Astrocyte (in vitro differentiated cells and primary cell): ENCODE measurements at regions not wholly inside any gene's neighbourhood (a gene's known extent, or its start where the extent isn't known, plus 50 kb on each side); places are given as distances from the start of the nearest gene placed in this dataset.

ENCODE experiments used
- DNase-seq: peaks from one replicate; pipeline ENCODE4 v3.0.0-alpha.2; 2010; ENCODE audit warnings: low read depth
- FAIRE-seq: peaks from 2 replicates; lab custom pipeline; 2011; peaks lifted over from hg19 to GRCh38; lab: Jason Lieb, UNC
- H2AFZ ChIP-seq: 2 replicates; pipeline ENCODE4 v1.6.0; 2012; ENCODE audit warnings: low read depth, low read length, inconsistent platforms
- H3K27ac ChIP-seq: 2 replicates; pipeline ENCODE4 v1.5.1; 2011; ENCODE audit warnings: low read depth, low read length, inconsistent platforms
- H3K27me3 ChIP-seq: 2 replicates; pipeline ENCODE4 v1.6.0; 2011; ENCODE audit warnings: low read length, inconsistent platforms; ENCODE audit not compliant: insufficient read depth
- H3K36me3 ChIP-seq: 2 replicates; pipeline ENCODE4 v1.5.1; 2011; ENCODE audit warnings: low read length, inconsistent platforms; ENCODE audit not compliant: insufficient read depth
- H3K4me1 ChIP-seq: 2 replicates; pipeline ENCODE4 v1.5.1; 2011; ENCODE audit warnings: low read length, inconsistent platforms; ENCODE audit not compliant: insufficient read depth
- H3K4me2 ChIP-seq: 2 replicates; pipeline ENCODE4 v1.6.0; 2012; ENCODE audit warnings: low read length, inconsistent platforms
- H3K4me3 ChIP-seq: 2 replicates; pipeline ENCODE4 v1.5.1; 2011; ENCODE audit warnings: low read depth, mild to moderate bottlenecking, low read length, inconsistent platforms; ENCODE audit not compliant: insufficient read depth
- H3K79me2 ChIP-seq: 2 replicates; pipeline ENCODE4 v1.6.0; 2012; ENCODE audit warnings: mild to moderate bottlenecking, low read length, inconsistent platforms; ENCODE audit not compliant: insufficient read depth
- H3K9ac ChIP-seq: 2 replicates; pipeline ENCODE4 v1.6.0; 2012; ENCODE audit warnings: mild to moderate bottlenecking, low read length, inconsistent platforms
- H3K9me3 ChIP-seq: 2 replicates; pipeline ENCODE4 v1.5.1; 2012; ENCODE audit warnings: low read depth, mild to moderate bottlenecking, low read length, inconsistent platforms; ENCODE audit not compliant: insufficient read depth
- H4K20me1 ChIP-seq: 2 replicates; pipeline ENCODE4 v1.6.0; 2012; ENCODE audit warnings: low read length, inconsistent platforms; ENCODE audit not compliant: insufficient read depth
- H3K27ac Mint-ChIP-seq: one replicate; pipeline ENCODE4 v1.8.0; 2021; ENCODE audit warnings: mild to moderate bottlenecking, mixed read lengths; ENCODE audit not compliant: unreplicated experiment
- H3K27me3 Mint-ChIP-seq: one replicate; pipeline ENCODE4 v1.8.0; 2021; ENCODE audit warnings: low read depth, mixed read lengths; ENCODE audit not compliant: unreplicated experiment
- H3K36me3 Mint-ChIP-seq: one replicate; pipeline ENCODE4 v1.8.0; 2021; ENCODE audit warnings: low read depth, mixed read lengths; ENCODE audit not compliant: unreplicated experiment
- H3K4me1 Mint-ChIP-seq: one replicate; pipeline ENCODE4 v1.8.0; 2021; ENCODE audit warnings: low read depth, mixed read lengths; ENCODE audit not compliant: unreplicated experiment
- H3K4me3 Mint-ChIP-seq: one replicate; pipeline ENCODE4 v1.8.0; 2021; ENCODE audit warnings: mild to moderate bottlenecking, moderate library complexity, mixed read lengths; ENCODE audit not compliant: unreplicated experiment
- H3K9me3 Mint-ChIP-seq: one replicate; pipeline ENCODE4 v1.8.0; 2021; ENCODE audit warnings: mild to moderate bottlenecking, mixed read lengths; ENCODE audit not compliant: unreplicated experiment
- EZH2 ChIP-seq: IDR thresholded peaks from 2 replicates; pipeline ENCODE4 v1.6.1; 2012; ENCODE audit warnings: mild to moderate bottlenecking, low read length, inconsistent platforms; ENCODE audit not compliant: insufficient read depth
- TF ChIP-seq, protein P1 (sequence below): IDR thresholded peaks from 2 replicates; pipeline ENCODE4 v1.5.1; 2011; ENCODE audit warnings: low read depth, mild to moderate bottlenecking, inconsistent platforms, low read length, moderate library complexity; ENCODE audit not compliant: insufficient read depth

DNA sequence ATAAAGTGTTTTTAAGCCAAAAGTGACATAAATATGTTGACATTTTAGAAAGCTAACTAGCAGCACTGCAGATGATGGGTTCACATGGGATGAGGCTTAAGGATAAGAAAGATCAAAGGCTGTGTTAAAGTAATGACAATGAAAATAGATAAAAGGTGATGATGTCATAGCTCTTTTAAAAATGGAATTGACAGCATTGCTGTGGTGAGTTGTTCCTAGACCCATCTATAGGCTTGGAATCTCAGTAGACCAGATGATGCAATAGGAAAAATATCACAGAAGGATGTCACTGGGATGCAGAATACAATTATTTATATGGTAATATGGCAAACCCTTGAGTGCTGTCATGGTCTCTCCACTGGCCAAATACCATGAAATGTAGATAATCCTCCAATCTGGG is 286.0 kb downstream of the PLA2G4A start:
- H2AFZ ChIP-seq = no peak overlapping the region
- no peaks in the 10 kb centered on the region for H3K36me3 ChIP-seq
- H3K9me3 ChIP-seq = no peaks in the 10 kb centered on the region
- no peaks in the 10 kb centered on the region for H3K27me3 ChIP-seq
- no peaks in the 10 kb centered on the region for H3K79me2 ChIP-seq
- FAIRE-seq (no peak), DNase-seq (no peak)
- H3K4me3 Mint-ChIP-seq = no peak overlapping the region
- H3K27ac Mint-ChIP-seq = no peak overlapping the region
- no peaks in the 10 kb centered on the region for H3K27me3 Mint-ChIP-seq
- H3K27ac ChIP-seq = no peak overlapping the region
- H3K4me3 ChIP-seq = no peak overlapping the region
- no peak overlapping the region for H3K9ac ChIP-seq
- no peak overlapping the region for H3K4me2 ChIP-seq
- H4K20me1 ChIP-seq = no peaks in the 10 kb centered on the region
- H3K4me1 Mint-ChIP-seq = peaks cover 3% of the 10 kb centered on the region
- TF ChIP-seq, protein P1, sequence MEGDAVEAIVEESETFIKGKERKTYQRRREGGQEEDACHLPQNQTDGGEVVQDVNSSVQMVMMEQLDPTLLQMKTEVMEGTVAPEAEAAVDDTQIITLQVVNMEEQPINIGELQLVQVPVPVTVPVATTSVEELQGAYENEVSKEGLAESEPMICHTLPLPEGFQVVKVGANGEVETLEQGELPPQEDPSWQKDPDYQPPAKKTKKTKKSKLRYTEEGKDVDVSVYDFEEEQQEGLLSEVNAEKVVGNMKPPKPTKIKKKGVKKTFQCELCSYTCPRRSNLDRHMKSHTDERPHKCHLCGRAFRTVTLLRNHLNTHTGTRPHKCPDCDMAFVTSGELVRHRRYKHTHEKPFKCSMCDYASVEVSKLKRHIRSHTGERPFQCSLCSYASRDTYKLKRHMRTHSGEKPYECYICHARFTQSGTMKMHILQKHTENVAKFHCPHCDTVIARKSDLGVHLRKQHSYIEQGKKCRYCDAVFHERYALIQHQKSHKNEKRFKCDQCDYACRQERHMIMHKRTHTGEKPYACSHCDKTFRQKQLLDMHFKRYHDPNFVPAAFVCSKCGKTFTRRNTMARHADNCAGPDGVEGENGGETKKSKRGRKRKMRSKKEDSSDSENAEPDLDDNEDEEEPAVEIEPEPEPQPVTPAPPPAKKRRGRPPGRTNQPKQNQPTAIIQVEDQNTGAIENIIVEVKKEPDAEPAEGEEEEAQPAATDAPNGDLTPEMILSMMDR = no peak
- TF ChIP-seq EZH2 = no peak
- H3K36me3 Mint-ChIP-seq = no peaks in the 10 kb centered on the region
- H3K4me1 ChIP-seq = no peaks in the 10 kb centered on the region
- H3K9me3 Mint-ChIP-seq = no peaks in the 10 kb centered on the region

DNA sequence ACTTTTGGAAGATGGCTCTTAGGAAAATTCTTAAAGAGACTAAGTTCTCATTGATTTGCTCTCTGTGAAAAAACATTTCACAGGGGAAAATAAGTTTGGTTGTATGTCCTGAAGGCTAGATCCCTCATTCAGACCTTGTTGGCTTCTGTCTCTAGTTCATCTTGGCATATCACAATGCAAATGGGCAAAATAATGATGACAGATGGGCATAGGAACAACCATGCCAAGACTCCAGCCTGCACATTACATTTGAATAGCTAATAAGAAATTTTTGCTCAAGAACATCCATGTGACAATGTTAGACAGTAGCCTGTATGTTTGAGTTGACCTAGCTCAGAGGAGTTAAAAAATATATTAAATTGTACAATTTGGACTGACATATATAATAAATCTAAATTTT is 292.9 kb downstream of the PLA2G4A start:
- H3K4me1 ChIP-seq = no peaks in the 10 kb centered on the region
- Mint-ChIP-seq H3K27ac (no peak overlapping the region), H3K9me3 (no peaks in the 10 kb centered on the region), H3K27me3 (no peaks in the 10 kb centered on the region), H3K4me1 (no peaks in the 10 kb centered on the region), H3K36me3 (no peaks in the 10 kb centered on the region), H3K4me3 (no peak overlapping the region)
- no peak overlapping the region for H3K4me3 ChIP-seq
- DNase-seq = no peak
- TF ChIP-seq, protein P1 = no peak
- TF ChIP-seq EZH2 = no peak
- H3K9ac ChIP-seq = no peak overlapping the region
- no peaks in the 10 kb centered on the region for H3K79me2 ChIP-seq
- no peak for FAIRE-seq
- no peaks in the 10 kb centered on the region for H4K20me1 ChIP-seq
- H3K36me3 ChIP-seq = no peaks in the 10 kb centered on the region
- H3K9me3 ChIP-seq = no peaks in the 10 kb centered on the region
- H3K4me2 ChIP-seq = no peak overlapping the region
- no peak overlapping the region for H2AFZ ChIP-seq
- H3K27ac ChIP-seq = no peak overlapping the region
- no peaks in the 10 kb centered on the region for H3K27me3 ChIP-seq

DNA sequence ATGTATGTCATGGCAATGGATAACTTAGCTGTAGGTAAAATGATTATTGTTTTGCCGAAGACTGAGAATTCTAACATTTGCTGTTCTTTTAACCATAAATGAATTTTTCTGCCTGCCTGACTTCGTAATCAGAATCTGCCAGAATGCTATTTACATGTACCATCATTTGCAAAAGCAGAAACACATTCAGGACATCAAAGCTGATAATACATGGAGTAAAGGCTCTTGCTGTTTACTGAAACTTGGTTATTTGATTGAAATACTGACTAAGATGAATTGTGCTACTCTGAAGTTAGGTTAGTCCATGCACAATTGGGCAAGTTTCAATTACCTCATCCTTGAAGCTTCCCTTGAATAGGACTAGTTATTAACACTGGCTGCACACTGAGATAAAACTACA is 293.8 kb downstream of the PLA2G4A start:
- no peak overlapping the region for H3K4me2 ChIP-seq
- no peak overlapping the region for H3K27ac ChIP-seq
- H3K4me1 Mint-ChIP-seq = no peaks in the 10 kb centered on the region
- H3K79me2 ChIP-seq = no peaks in the 10 kb centered on the region
- H3K4me3 ChIP-seq = no peak overlapping the region
- no peak overlapping the region for H2AFZ ChIP-seq
- H3K4me1 ChIP-seq = no peaks in the 10 kb centered on the region
- H3K9ac ChIP-seq = no peak overlapping the region
- H3K36me3 ChIP-seq = no peaks in the 10 kb centered on the region
- H3K27me3 Mint-ChIP-seq = no peaks in the 10 kb centered on the region
- no peaks in the 10 kb centered on the region for H3K36me3 Mint-ChIP-seq
- H3K4me3 Mint-ChIP-seq = no peak overlapping the region
- no peak overlapping the region for H3K27ac Mint-ChIP-seq
- H3K9me3 ChIP-seq = no peaks in the 10 kb centered on the region
- no peak for DNase-seq
- TF ChIP-seq EZH2 = no peak
- TF ChIP-seq, protein P1 = no peak
- no peaks in the 10 kb centered on the region for H3K9me3 Mint-ChIP-seq
- no peaks in the 10 kb centered on the region for H4K20me1 ChIP-seq
- FAIRE-seq = no peak
- H3K27me3 ChIP-seq = no peaks in the 10 kb centered on the region
